ENCODE measurements at regions not wholly inside any gene's neighbourhood (a gene's known extent, or its start where the extent isn't known, plus 50 kb on each side); places are given as distances from the start of the nearest gene placed in this dataset.
A peak's percentile ranks its signal among the peaks of the same experiment; 100 is the strongest.
"Not testable (repeated sequence)": the region's sequence is repeated elsewhere in the genome, so short reads cannot be mapped to it uniquely, and the experiment has no call there.

DNA sequence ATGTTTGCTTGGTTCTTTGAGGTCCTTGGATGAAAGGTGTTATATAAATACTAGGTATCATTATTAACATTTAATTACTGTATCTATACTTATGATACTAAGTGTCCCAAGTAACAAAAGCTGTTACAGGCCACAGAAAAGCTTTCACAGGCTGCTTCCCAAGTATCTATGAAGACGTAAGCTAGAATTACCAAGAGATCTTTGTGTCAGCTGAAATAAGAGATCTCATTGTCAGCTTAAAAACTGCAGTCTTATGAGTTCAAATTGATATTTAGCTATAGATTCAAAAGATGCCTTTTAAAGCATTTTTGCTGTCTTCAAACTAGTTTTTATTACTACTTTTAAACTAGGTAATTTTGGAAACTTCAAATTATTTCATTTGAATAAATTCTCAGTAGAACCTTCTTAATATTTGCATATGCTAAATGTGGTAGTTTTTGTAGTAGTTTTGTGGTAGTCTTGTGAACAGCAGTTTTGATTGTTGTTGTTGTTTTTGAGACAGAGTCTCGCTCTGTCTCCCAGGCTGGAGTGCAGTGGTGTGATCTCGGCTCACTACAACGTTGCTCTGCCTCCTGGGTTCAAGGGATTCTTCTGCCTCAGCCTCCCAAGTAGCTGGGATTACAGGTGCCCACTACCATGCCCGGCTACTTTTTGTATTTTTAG is 170.0 kb upstream of the RPL34 start:
- no peak for DNase-seq
- no peaks in the 10 kb centered on the region for H3K9me3 Mint-ChIP-seq
- no peak overlapping the region for H3K27ac Mint-ChIP-seq
- intact Hi-C loops (cut with micrococcal nuclease) = no loop called here
- CTCF ChIA-PET = no interaction called here
- H3K36me3 Mint-ChIP-seq (ENCODE audit: low read depth) = no peaks in the 10 kb centered on the region
- H3K27me3 Mint-ChIP-seq (ENCODE audit: low read depth) = no peaks in the 10 kb centered on the region
- H3K4me3 Mint-ChIP-seq = no peak overlapping the region
- peaks cover 7% of the 10 kb centered on the region for H3K4me1 Mint-ChIP-seq (ENCODE audit: low read depth)

DNA sequence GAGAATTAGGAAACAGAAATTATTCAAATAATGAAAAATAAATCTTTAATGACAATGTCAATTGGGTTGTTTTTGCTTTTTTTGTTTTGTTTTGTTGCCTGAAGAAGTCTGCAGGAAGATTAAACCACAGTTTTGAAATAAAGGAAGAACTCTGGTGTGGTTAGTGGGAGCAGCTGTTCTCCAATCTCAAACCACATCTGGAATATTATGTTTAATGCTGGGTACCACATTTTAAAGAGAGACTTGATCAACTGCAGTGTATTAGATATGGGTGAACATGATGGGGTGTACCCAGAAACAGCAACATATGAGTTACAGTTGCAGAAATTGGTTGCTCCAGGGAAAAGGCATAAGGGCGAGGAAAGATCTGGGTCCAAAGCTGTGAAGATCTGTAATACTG is 171.2 kb upstream of the RPL34 start:
- Mint-ChIP-seq H3K9me3 (no peaks in the 10 kb centered on the region), H3K27me3 (ENCODE audit: low read depth) (no peaks in the 10 kb centered on the region), H3K4me1 (ENCODE audit: low read depth) (peaks cover 7% of the 10 kb centered on the region), H3K27ac (no peak overlapping the region), H3K36me3 (ENCODE audit: low read depth) (no peaks in the 10 kb centered on the region), H3K4me3 (no peak overlapping the region)
- no peak for DNase-seq
- intact Hi-C loops (cut with micrococcal nuclease) = no loop called here
- CTCF ChIA-PET = no interaction called here

- H3K27me3 Mint-ChIP-seq (ENCODE audit: low read depth) = no peaks in the 10 kb centered on the region
- no peaks in the 10 kb centered on the region for H3K9me3 Mint-ChIP-seq
- CTCF ChIA-PET = no interaction called here
- DNase-seq = no peak
- intact Hi-C loops (cut with micrococcal nuclease) = no loop called here
- H3K4me1 Mint-ChIP-seq (ENCODE audit: low read depth) = peaks cover 10% of the 10 kb centered on the region
- no peak overlapping the region for H3K27ac Mint-ChIP-seq
- no peak overlapping the region for H3K4me3 Mint-ChIP-seq
- no peaks in the 10 kb centered on the region for H3K36me3 Mint-ChIP-seq (ENCODE audit: low read depth)
Measured at GRCh38 chr4:108446556-108446955, 173.8 kb upstream of the RPL34 start.

GRCh38 chr4:108445716-108446115 is 174.7 kb upstream of the RPL34 start:
- intact Hi-C loops (cut with micrococcal nuclease) = no loop called here
- no peak for DNase-seq
- Mint-ChIP-seq H3K4me3 (no peak overlapping the region), H3K36me3 (ENCODE audit: low read depth) (no peaks in the 10 kb centered on the region), H3K27me3 (ENCODE audit: low read depth) (no peaks in the 10 kb centered on the region), H3K4me1 (ENCODE audit: low read depth) (peaks cover 17% of the 10 kb centered on the region), H3K9me3 (no peaks in the 10 kb centered on the region), H3K27ac (no peak overlapping the region)
- CTCF ChIA-PET = interaction anchor here (0.8 kb wide), 1 partner anchor 11 kb away, joined by 3 read pairs; no protein-coding TSS in a partner anchor

DNA sequence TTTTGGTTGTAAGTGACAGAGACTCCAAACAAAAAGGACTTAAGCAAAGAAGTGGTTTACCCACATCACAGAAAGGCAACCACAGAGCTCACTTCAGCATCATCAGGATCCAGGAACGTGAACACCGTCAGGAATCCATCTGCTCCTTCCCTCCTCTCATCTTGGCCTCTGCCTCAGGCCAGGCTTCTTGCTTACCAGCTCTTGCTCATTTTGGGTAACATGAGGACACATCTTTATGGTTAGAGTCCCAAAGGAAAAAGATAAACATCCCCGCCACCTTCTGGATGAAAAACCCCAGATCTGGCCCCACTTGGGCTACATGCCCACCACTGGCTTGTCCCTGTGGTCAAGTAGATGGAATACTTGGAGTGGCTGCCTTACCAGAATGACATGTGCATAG is 176.8 kb upstream of the RPL34 start:
- Mint-ChIP-seq H3K4me1 (ENCODE audit: low read depth) (peaks cover 24% of the 10 kb centered on the region), H3K4me3 (no peak overlapping the region)
- CTCF ChIA-PET = no interaction called here

DNA sequence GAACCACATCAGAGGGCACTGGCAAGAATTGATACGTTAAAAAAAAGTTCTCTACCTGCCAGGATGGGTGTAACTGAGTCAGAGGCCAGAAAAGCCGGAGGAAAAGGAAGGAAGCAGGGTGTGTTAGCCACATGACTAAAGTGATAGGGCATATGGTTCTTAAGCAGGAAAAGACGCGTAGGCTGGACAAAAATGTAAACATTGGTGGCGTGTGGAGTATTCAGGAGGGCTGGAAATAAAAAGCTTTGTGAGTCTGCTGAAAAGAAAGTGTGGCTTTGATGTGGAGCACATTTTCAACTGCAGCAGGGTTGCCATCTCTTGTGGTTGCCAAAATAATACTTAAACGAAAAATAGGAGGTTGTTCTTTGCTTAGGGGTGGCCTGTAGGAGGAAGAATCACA is 186.5 kb upstream of the RPL34 start:
- H3K36me3 Mint-ChIP-seq (ENCODE audit: low read depth) = no peaks in the 10 kb centered on the region
- no peaks in the 10 kb centered on the region for H3K27me3 Mint-ChIP-seq (ENCODE audit: low read depth)
- peaks cover 44% of the 10 kb centered on the region for H3K4me1 Mint-ChIP-seq (ENCODE audit: low read depth)
- peak; percentile 57 for DNase-seq
- peak overlapping the region; percentile 70 for H3K27ac Mint-ChIP-seq
- CTCF ChIA-PET = no interaction called here
- intact Hi-C loops (cut with micrococcal nuclease) = loop anchor here (1.0 kb wide), 2 partner anchors 33 to 75 kb away; no protein-coding TSS in a partner anchor
- H3K4me3 Mint-ChIP-seq = peak overlapping the region; percentile 32
- H3K9me3 Mint-ChIP-seq = peaks cover 2% of the 10 kb centered on the region

More for the DNA sequence above, 176.8 kb upstream of the RPL34 start:
- intact Hi-C loops (cut with micrococcal nuclease) = no loop called here
- DNase-seq = no peak
- H3K27ac Mint-ChIP-seq = no peak overlapping the region
- H3K9me3 Mint-ChIP-seq = no peaks in the 10 kb centered on the region
- no peaks in the 10 kb centered on the region for H3K27me3 Mint-ChIP-seq (ENCODE audit: low read depth)
- H3K36me3 Mint-ChIP-seq (ENCODE audit: low read depth) = no peaks in the 10 kb centered on the region

- DNase-seq; H3K9me3 Mint-ChIP-seq; H3K4me3 Mint-ChIP-seq; H3K36me3 Mint-ChIP-seq (ENCODE audit: low read depth); CTCF ChIA-PET; H3K27me3 Mint-ChIP-seq (ENCODE audit: low read depth): not testable (repeated sequence)
- intact Hi-C loops (cut with micrococcal nuclease) = loop anchor here (1.0 kb wide), 2 partner anchors 34 to 74 kb away; no protein-coding TSS in a partner anchor
- H3K27ac Mint-ChIP-seq = peak overlapping the region; percentile 70
- H3K4me1 Mint-ChIP-seq (ENCODE audit: low read depth) = peaks cover 42% of the 10 kb centered on the region
Measured at GRCh38 chr4:108433394-108433793, 187.0 kb upstream of the RPL34 start.

DNA sequence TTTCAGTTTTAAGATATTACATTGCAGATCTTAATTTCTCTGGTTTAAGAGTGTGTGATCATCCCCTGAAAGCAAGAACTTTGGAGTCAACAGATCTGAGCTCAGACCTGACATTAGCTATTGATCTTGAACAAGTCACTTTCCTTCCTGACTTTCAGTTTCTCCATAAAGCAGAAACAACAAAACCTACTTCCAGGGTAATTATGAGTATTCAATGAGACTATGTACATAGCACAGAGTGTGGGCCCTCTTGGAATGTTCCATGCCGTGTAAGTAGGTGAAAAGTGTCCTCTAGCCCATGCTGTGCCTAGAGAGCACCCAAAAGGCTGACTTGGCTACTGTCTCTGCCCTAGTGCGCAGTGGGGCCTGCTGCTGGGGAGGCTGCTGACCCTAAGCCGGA is 188.0 kb upstream of the RPL34 start:
- Mint-ChIP-seq H3K9me3 (peaks cover 2% of the 10 kb centered on the region), H3K4me1 (ENCODE audit: low read depth) (peaks cover 46% of the 10 kb centered on the region), H3K27ac (no peak overlapping the region), H3K4me3 (no peak overlapping the region), H3K36me3 (ENCODE audit: low read depth) (no peaks in the 10 kb centered on the region), H3K27me3 (ENCODE audit: low read depth) (no peaks in the 10 kb centered on the region)
- intact Hi-C loops (cut with micrococcal nuclease) = no loop called here
- DNase-seq = no peak
- CTCF ChIA-PET = interaction anchor here (1.1 kb wide), 1 partner anchor 10 kb away, joined by 3 read pairs; no protein-coding TSS in a partner anchor

DNA sequence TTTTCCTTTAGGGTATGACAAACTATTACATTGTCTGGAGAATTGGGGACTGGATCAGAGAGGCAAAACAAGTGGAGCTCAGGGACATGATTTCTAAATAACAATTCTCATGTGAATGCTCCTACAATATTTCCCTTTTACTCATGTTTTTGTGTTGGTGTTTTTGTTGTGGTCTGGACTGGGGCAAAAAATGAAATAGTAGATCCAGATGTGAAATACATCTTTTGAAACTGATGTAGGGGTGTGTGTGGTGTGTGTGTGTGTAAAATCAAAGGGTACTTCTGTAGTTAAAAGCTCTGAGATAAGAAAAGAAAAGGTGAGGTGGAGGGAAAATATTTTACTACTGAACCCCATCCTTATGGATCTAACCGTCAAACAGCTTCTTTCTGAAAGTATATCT is 188.4 kb upstream of the RPL34 start:
- no peak overlapping the region for H3K4me3 Mint-ChIP-seq
- no peaks in the 10 kb centered on the region for H3K36me3 Mint-ChIP-seq (ENCODE audit: low read depth)
- DNase-seq = no peak
- CTCF ChIA-PET = interaction anchor here (1.1 to 1.6 kb wide), 3 partner anchors 11 to 402 kb away, joined by 3 read pairs; no protein-coding TSS in a partner anchor
- no peak overlapping the region for H3K27ac Mint-ChIP-seq
- intact Hi-C loops (cut with micrococcal nuclease) = no loop called here
- no peaks in the 10 kb centered on the region for H3K27me3 Mint-ChIP-seq (ENCODE audit: low read depth)
- no peaks in the 10 kb centered on the region for H3K9me3 Mint-ChIP-seq
- peaks cover 46% of the 10 kb centered on the region for H3K4me1 Mint-ChIP-seq (ENCODE audit: low read depth)

GRCh38 chr4:108430921-108431320 is 189.5 kb upstream of the RPL34 start:
- peaks cover 55% of the 10 kb centered on the region for H3K4me1 Mint-ChIP-seq (ENCODE audit: low read depth)
- CTCF ChIA-PET = interaction anchor here (0.6 to 1.6 kb wide), 3 partner anchors 86 to 401 kb away, joined by 3 read pairs; no protein-coding TSS in a partner anchor
- H3K27me3 Mint-ChIP-seq (ENCODE audit: low read depth) = no peaks in the 10 kb centered on the region
- no peaks in the 10 kb centered on the region for H3K36me3 Mint-ChIP-seq (ENCODE audit: low read depth)
- DNase-seq = no peak
- H3K27ac Mint-ChIP-seq = no peak overlapping the region
- intact Hi-C loops (cut with micrococcal nuclease) = no loop called here
- H3K4me3 Mint-ChIP-seq = no peak overlapping the region
- H3K9me3 Mint-ChIP-seq = no peaks in the 10 kb centered on the region

- H3K36me3 Mint-ChIP-seq (ENCODE audit: low read depth) = no peaks in the 10 kb centered on the region
- H3K27me3 Mint-ChIP-seq (ENCODE audit: low read depth) = no peaks in the 10 kb centered on the region
- peaks cover 53% of the 10 kb centered on the region for H3K4me1 Mint-ChIP-seq (ENCODE audit: low read depth)
- DNase-seq = no peak
- no peaks in the 10 kb centered on the region for H3K9me3 Mint-ChIP-seq
- no peak overlapping the region for H3K4me3 Mint-ChIP-seq
- intact Hi-C loops (cut with micrococcal nuclease) = loop anchor here (5.0 kb wide), 1 partner anchor 332 kb away; no protein-coding TSS in a partner anchor
- CTCF ChIA-PET = no interaction called here
- no peak overlapping the region for H3K27ac Mint-ChIP-seq
Measured at GRCh38 chr4:108429662-108430061, 190.7 kb upstream of the RPL34 start.

DNA sequence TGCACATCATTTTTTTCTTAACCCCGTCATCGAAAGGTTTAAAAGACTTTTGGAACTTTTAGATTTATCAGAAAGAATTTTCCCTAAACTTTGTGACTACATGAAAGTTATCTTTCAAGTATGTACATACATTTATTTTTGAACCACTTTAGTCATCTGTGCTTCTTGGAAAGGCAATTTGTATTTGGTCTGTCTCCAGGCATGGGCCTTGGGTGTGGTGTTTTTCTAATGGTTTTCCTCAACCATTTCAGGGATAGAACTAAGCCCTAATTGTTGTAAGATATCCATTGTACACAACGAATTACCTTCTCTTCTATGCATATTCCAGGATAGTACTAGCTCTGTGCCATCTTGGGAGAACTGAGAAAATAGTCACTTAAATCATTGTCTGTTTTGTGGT is 191.5 kb upstream of the RPL34 start:
- no peaks in the 10 kb centered on the region for H3K36me3 Mint-ChIP-seq (ENCODE audit: low read depth)
- DNase-seq = no peak
- no peaks in the 10 kb centered on the region for H3K9me3 Mint-ChIP-seq
- CTCF ChIA-PET = no interaction called here
- no peaks in the 10 kb centered on the region for H3K27me3 Mint-ChIP-seq (ENCODE audit: low read depth)
- peaks cover 46% of the 10 kb centered on the region for H3K4me1 Mint-ChIP-seq (ENCODE audit: low read depth)
- intact Hi-C loops (cut with micrococcal nuclease) = loop anchor here (5.0 kb wide), 1 partner anchor 332 kb away; no protein-coding TSS in a partner anchor
- no peak overlapping the region for H3K27ac Mint-ChIP-seq
- H3K4me3 Mint-ChIP-seq = no peak overlapping the region

DNA sequence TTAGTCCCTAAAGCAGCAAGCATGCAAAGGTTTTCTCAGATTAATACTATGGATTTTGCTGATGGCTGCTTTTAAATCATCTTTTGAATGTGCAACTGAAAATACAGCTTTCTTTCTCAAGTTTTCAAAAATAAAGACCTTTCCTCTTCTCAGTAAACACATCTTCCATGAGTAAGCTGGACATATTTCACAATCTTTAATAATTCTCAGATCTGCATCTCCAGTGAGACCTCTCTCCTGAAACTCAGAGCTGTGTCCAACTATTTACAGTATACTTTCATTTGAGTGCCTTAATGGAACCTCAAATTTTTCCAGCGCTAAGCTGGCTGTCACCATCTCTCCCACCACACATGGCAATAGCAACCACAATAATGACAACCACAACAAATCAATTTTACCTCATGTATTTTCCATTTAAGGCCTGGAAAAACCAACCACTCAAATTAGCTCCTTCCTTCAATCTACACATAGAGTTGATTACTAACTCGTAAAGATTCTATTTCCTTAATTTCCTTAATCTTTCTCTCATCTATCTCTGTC is 192.4 kb upstream of the RPL34 start:
- Mint-ChIP-seq H3K4me1 (ENCODE audit: low read depth) (peaks cover 38% of the 10 kb centered on the region), H3K9me3 (peaks cover 3% of the 10 kb centered on the region), H3K27me3 (ENCODE audit: low read depth) (no peaks in the 10 kb centered on the region), H3K27ac (no peak overlapping the region), H3K4me3 (no peak overlapping the region), H3K36me3 (ENCODE audit: low read depth) (no peaks in the 10 kb centered on the region)
- intact Hi-C loops (cut with micrococcal nuclease) = loop anchor here (2.0 to 5.0 kb wide), 4 partner anchors 223 to 545 kb away; no protein-coding TSS in a partner anchor
- DNase-seq = no peak
- CTCF ChIA-PET = interaction anchor here (0.6 to 0.9 kb wide), 3 partner anchors 61 to 367 kb away, joined by 3 read pairs; no protein-coding TSS in a partner anchor

Measured in activated naive CD4-positive, alpha-beta T cell treated with anti-CD3 and anti-CD28 coated beads for 36 hours (primary cell).